Activated gamma-delta T cell treated with Interleukin-2 at 50 U/mL for 16 hours (primary cell): ENCODE measurements at regions not wholly inside any gene's neighbourhood (a gene's known extent, or its start where the extent isn't known, plus 50 kb on each side); places are given as distances from the start of the nearest gene placed in this dataset.

Source experiments
- DNase-seq: peaks from one replicate; pipeline ENCODE4 v3.0.0-alpha.2; 2020

GRCh38 chr10:76732306-76732705, 905.3 kb downstream of the KCNMA1 start:
- DNase-seq: no peak

- DNase-seq: no peak
These were observed 907.6 kb downstream of the KCNMA1 start for GRCh38 chr10:76729841-76730487.

GRCh38 chr10:76729346-76729745, 908.3 kb downstream of the KCNMA1 start:
- DNase-seq: no peak

GRCh38 chr10:76727038-76727437, 910.6 kb downstream of the KCNMA1 start:
- no peak for DNase-seq

GRCh38 chr10:76723844-76724243, 913.8 kb downstream of the KCNMA1 start:
- DNase-seq: no peak

- DNase-seq: no peak
These were observed 915.6 kb downstream of the KCNMA1 start for GRCh38 chr10:76721891-76722505.

GRCh38 chr10:76719006-76719405, 918.6 kb downstream of the KCNMA1 start:
- no peak for DNase-seq

GRCh38 chr10:76717141-76717540, 920.5 kb downstream of the KCNMA1 start:
- DNase-seq: no peak

- no peak for DNase-seq
These were observed 926.2 kb downstream of the KCNMA1 start for GRCh38 chr10:76711222-76711997.

- DNase-seq: no peak
These were observed 937.4 kb downstream of the KCNMA1 start for GRCh38 chr10:76700241-76700640.

- no peak for DNase-seq
These were observed 939.7 kb downstream of the KCNMA1 start for GRCh38 chr10:76697923-76698322.

GRCh38 chr10:76695069-76695468, 942.5 kb downstream of the KCNMA1 start:
- DNase-seq: no peak

GRCh38 chr10:76686201-76686600, 951.4 kb downstream of the KCNMA1 start:
- no peak for DNase-seq

GRCh38 chr10:76684968-76685367, 952.6 kb downstream of the KCNMA1 start:
- no peak for DNase-seq

- DNase-seq: no peak
These were observed 956.5 kb downstream of the KCNMA1 start for GRCh38 chr10:76681153-76681552.

- DNase-seq: no peak
These were observed 958.6 kb downstream of the KCNMA1 start for GRCh38 chr10:76679030-76679429.

- DNase-seq: no peak
These were observed 961.5 kb downstream of the KCNMA1 start for GRCh38 chr10:76675951-76676587.

- no peak for DNase-seq
These were observed 962.1 kb downstream of the KCNMA1 start for GRCh38 chr10:76675561-76675950.

- DNase-seq: no peak
These were observed 969.9 kb downstream of the KCNMA1 start for GRCh38 chr10:76667408-76668370.

GRCh38 chr10:76666891-76667290, 970.7 kb downstream of the KCNMA1 start:
- no peak for DNase-seq

- DNase-seq: no peak
These were observed 972.6 kb downstream of the KCNMA1 start for GRCh38 chr10:76665029-76665428.

GRCh38 chr10:76657337-76658012, 980.1 kb downstream of the KCNMA1 start:
- DNase-seq: no peak
